Upper lobe of left lung (tissue), 6 donors: ENCODE measurements at regions not wholly inside any gene's neighbourhood (a gene's known extent, or its start where the extent isn't known, plus 50 kb on each side); places are given as distances from the start of the nearest gene placed in this dataset.

Source experiments
- ATAC-seq, 2 donors: fragments of 200-7000 bp; cut with Tn5 transposase; one replicate each; pipeline ENCODE4 v1.9.1; 2022; ENCODE audit warnings: mild to moderate bottlenecking in 2 of 2, moderate library complexity in 2 of 2; ENCODE audit not compliant: low FRiP score in 2 of 2
- DNase-seq, 2 donors: peaks; one replicate each; pipeline ENCODE4 v3.0.0-alpha.2; 2019 to 2020
- H3K27ac ChIP-seq, 4 donors: fragments of 200-600 bp; sonication (generic); one replicate each; pipeline ENCODE4 v1.5.1; 2016 to 2019
- H3K27me3 ChIP-seq, 4 donors: fragments of 200-600 bp; sonication (generic); one replicate each; pipeline ENCODE4 v1.5.1; 2017 to 2019
- H3K36me3 ChIP-seq, 4 donors: fragments of 200-600 bp; sonication (generic); one replicate each; pipeline ENCODE4 v1.5.1; 2016 to 2019
- H3K4me1 ChIP-seq, 4 donors: fragments of 200-600 bp; sonication (generic); one replicate each; pipeline ENCODE4 v1.5.1; 2018 to 2019
- H3K4me3 ChIP-seq, 4 donors: fragments of 200-600 bp; sonication (generic); one replicate each; pipeline ENCODE4 v1.5.1; 2017 to 2019; ENCODE audit warnings: mild to moderate bottlenecking in 2 of 4, moderate library complexity in 1 of 4
- H3K9me3 ChIP-seq, 4 donors: fragments of 200-600 bp; sonication (generic); one replicate each; pipeline ENCODE4 v1.5.1; 2018 to 2019
- EP300 ChIP-seq, 4 donors: sonication (generic); formaldehyde crosslinking; IDR thresholded peaks; one replicate each; pipeline ENCODE4 v1.5.1; 2017; ENCODE audit warnings: antibody characterized with exemption in 4 of 4, control low read depth in 2 of 4
- POLR2A ChIP-seq, 4 donors: fragments of 450-650 bp; IDR thresholded peaks; one replicate each; pipeline ENCODE4 v1.5.1; 2016 to 2017; ENCODE audit warnings: antibody characterized with exemption in 4 of 4, mild to moderate bottlenecking in 2 of 4
- POLR2AphosphoS5 ChIP-seq, 2 donors: sonication (generic); formaldehyde crosslinking; IDR thresholded peaks; one replicate each; pipeline ENCODE4 v1.5.1; 2017; ENCODE audit warnings: antibody characterized with exemption in 2 of 2
- WGBS, 2 donors: methylation state at CpG; one replicate each; pipeline ENCODE4 v1.1.5; 2017 to 2018; 5-methylcytosine and 5-hydroxymethylcytosine counted together
- small RNA-seq, 4 donors: library from RNA; depleted of rRNA; stranded (forward); fragments of <200 nt; gene quantifications; one replicate each; pipeline ENCODE3, GENCODE V24; 2016
- TF ChIP-seq, protein P1 (sequence below), 6 experiments: fragments of 450-650 bp in 4 of 6; fragments of 200-600 bp in 2 of 6; sonication (generic) in 2 of 6; IDR thresholded peaks; one replicate each; pipeline ENCODE4 v1.5.1; 2016 to 2019; ENCODE audit warnings: antibody characterized with exemption in 6 of 6
- donor health status: DM: no; HTN: no; CAD: no; lungs with moderate emphysema.
- donor health status: DM: no; HTN: yes; CAD: no; lungs with severe emphysema.

DNA sequence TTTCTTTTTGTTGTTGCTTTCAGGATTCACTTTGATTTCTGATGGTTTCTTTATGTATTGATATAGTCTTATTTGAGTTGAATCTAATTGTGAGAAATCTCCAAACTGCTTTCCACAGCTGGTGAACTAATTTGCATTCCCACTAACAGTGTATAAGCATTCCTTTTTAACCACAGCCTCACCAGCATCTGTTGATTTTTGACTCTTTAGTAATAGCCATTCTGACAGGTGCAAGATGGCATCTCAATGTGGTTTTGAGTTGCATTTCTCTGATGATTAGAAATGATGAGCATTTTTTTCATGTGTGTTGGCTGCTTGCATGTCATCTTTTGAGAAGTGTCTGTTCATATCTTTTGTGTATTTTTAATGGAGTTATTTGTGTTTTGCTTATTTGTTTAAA lies 1023.1 kb downstream of the SH3BGRL start:
- no peak for DNase-seq
- H3K27me3 ChIP-seq = no peaks in the 10 kb centered on the region
- no peaks in the 10 kb centered on the region for H3K9me3 ChIP-seq
- ATAC-seq = no peak
- H3K4me1 ChIP-seq = no peaks in the 10 kb centered on the region
- no peak overlapping the region for H3K4me3 ChIP-seq
- H3K27ac ChIP-seq = no peak overlapping the region
- TF ChIP-seq EP300 (IDR thresholded peaks at IDR 0.05) (no peak), POLR2A (IDR thresholded peaks at IDR 0.05) (no peak), POLR2AphosphoS5 (IDR thresholded peaks at IDR 0.05) (no peak)
- TF ChIP-seq, protein P1, sequence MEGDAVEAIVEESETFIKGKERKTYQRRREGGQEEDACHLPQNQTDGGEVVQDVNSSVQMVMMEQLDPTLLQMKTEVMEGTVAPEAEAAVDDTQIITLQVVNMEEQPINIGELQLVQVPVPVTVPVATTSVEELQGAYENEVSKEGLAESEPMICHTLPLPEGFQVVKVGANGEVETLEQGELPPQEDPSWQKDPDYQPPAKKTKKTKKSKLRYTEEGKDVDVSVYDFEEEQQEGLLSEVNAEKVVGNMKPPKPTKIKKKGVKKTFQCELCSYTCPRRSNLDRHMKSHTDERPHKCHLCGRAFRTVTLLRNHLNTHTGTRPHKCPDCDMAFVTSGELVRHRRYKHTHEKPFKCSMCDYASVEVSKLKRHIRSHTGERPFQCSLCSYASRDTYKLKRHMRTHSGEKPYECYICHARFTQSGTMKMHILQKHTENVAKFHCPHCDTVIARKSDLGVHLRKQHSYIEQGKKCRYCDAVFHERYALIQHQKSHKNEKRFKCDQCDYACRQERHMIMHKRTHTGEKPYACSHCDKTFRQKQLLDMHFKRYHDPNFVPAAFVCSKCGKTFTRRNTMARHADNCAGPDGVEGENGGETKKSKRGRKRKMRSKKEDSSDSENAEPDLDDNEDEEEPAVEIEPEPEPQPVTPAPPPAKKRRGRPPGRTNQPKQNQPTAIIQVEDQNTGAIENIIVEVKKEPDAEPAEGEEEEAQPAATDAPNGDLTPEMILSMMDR (IDR thresholded peaks at IDR 0.05) = no peak
- H3K36me3 ChIP-seq = no peaks in the 10 kb centered on the region

DNA sequence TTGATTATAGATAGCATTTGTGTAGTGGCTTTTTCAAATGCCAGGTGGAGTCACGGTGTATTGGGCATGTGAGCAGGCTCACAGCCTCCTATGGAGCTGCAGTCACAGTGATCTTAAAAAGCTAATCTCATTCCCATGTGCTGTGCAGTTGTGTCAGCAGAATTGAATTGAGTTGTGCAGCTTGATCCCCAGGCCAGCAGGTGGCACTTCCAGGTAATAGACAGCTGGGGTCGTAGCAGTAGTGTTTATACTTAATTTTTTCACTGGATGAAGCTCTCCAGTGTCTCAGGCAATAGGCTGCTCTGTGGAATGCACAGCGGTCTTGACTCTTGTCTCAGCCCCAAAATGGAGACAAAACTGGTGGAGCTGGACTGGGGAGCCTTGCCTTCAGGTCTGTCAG lies 1028.1 kb downstream of the SH3BGRL start:
- WGBS, 2 donors = 60% methylated on average over 2 to 3 of the region's 3 CpGs
- no peaks in the 10 kb centered on the region for H3K9me3 ChIP-seq
- no peaks in the 10 kb centered on the region for H3K27me3 ChIP-seq
- DNase-seq (no peak), ATAC-seq (no peak)
- no peaks in the 10 kb centered on the region for H3K4me1 ChIP-seq
- H3K36me3 ChIP-seq = no peaks in the 10 kb centered on the region
- no peak overlapping the region for H3K27ac ChIP-seq
- no peak overlapping the region for H3K4me3 ChIP-seq
- TF ChIP-seq POLR2AphosphoS5 (IDR thresholded peaks at IDR 0.05) = no peak
- TF ChIP-seq EP300 (IDR thresholded peaks at IDR 0.05) = no peak
- TF ChIP-seq, protein P1 (IDR thresholded peaks at IDR 0.05) = no peak
- TF ChIP-seq POLR2A (IDR thresholded peaks at IDR 0.05) = no peak

DNA sequence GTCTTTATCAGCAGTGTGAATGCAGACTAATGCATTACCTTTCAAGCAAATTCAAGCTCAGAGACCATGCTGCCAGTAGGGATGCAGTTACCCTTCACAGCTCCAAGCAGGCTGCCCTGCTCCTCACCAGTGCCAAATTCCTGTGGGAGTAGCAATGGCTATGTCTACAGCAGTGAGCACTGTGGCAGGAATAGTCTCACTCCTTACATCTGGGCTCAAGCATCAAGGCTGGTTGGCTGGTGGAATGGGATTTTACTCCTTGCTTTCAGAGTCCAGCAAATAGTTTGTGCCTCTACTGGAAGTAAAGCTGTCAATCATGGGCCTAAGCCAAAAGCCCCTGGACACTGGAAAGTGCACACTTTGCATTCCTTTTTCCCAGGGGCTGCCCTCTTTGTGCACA lies 1030.8 kb downstream of the SH3BGRL start:
- TF ChIP-seq POLR2AphosphoS5 (IDR thresholded peaks at IDR 0.05) = no peak
- TF ChIP-seq, protein P1 (IDR thresholded peaks at IDR 0.05) = no peak
- no peak for TF ChIP-seq POLR2A (IDR thresholded peaks at IDR 0.05)
- TF ChIP-seq EP300 (IDR thresholded peaks at IDR 0.05) = no peak
- H3K36me3 ChIP-seq = no peaks in the 10 kb centered on the region
- no peak for ATAC-seq
- no peaks in the 10 kb centered on the region for H3K4me1 ChIP-seq
- no peaks in the 10 kb centered on the region for H3K27me3 ChIP-seq
- peaks cover 0 to 13% (median 3%) of the 10 kb centered on the region in 4 donors for H3K9me3 ChIP-seq
- H3K4me3 ChIP-seq = no peak overlapping the region
- H3K27ac ChIP-seq = no peak overlapping the region
- no peak for DNase-seq

DNA sequence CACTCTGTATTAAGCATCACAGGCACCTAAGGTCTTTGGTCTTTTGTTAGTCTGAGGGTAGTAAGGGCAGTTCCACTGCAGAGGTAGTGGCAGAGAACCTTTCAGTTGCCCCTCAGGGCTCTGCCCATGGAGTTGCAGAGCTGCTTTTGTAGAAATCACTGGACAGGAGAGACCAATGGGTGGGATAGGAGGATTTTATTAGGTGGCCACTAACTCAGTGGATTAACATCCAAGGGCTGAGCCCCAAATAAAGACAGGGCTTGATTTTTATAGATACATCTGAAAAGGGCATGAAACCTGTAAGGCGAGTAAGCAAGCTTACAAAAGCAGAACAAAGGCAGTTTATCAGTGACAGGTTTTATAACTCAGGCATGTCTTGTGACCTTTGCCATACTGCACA lies 1035.4 kb downstream of the SH3BGRL start:
- Histone ChIP-seq H3K36me3 (no peaks in the 10 kb centered on the region), H3K4me3 (no peak overlapping the region), H3K4me1 (no peaks in the 10 kb centered on the region), H3K9me3 (peaks cover 0 to 27% (median 5%) of the 10 kb centered on the region in 4 donors), H3K27me3 (no peaks in the 10 kb centered on the region), H3K27ac (no peak overlapping the region)
- DNase-seq (no peak), ATAC-seq (no peak)
- WGBS, 2 donors = 91 to 95% methylated on average over 1 of the region's 1 CpG
- no peak for TF ChIP-seq POLR2AphosphoS5 (IDR thresholded peaks at IDR 0.05)

Small RNA genes lying in the stretch of these regions (small RNA-seq; reads per million reads assigned to genes)
- gene RNU6-974P = 0 reads per million in 4 donors
